Endothelial cell of umbilical vein (primary cell): ENCODE measurements at regions not wholly inside any gene's neighbourhood (a gene's known extent, or its start where the extent isn't known, plus 50 kb on each side); places are given as distances from the start of the nearest gene placed in this dataset.

Experiments
- BruUV-seq: library from RNA; stranded (reverse); fragments of 400-500 nt; replicated peaks from 2 replicates; lab custom pipeline; 2021; lab: Mats Ljungman, UMichigan
- CTCF ChIA-PET: fragments of 300-600, 350-600 bp; sonication (Branson Sonifier 250); formaldehyde crosslinking; loops from one replicate; lab custom pipeline; 2021; ENCODE audit warnings: antibody characterized with exemption, inconsistent platforms; lab: Charles Lee
- POLR2A ChIA-PET: fragments of 300-600, 350-600 bp; sonication (Branson Sonifier 250); formaldehyde crosslinking; loops from one replicate; lab custom pipeline; 2021; ENCODE audit warnings: antibody characterized with exemption, inconsistent platforms; lab: Charles Lee
- DNase-seq: peaks from one replicate; pipeline ENCODE4 v3.0.0-alpha.2; 2011; ENCODE audit warnings: low read depth, low spot score
- FAIRE-seq: peaks from 2 replicates; lab custom pipeline; 2011; peaks lifted over from hg19 to GRCh38; lab: Jason Lieb, UNC
- H2AFZ ChIP-seq: 2 replicates; pipeline ENCODE4 v1.6.0; 2012; ENCODE audit warnings: low read depth, low read length, control low read depth, inconsistent platforms
- H3K27ac ChIP-seq: 2 replicates; pipeline ENCODE4 v1.5.1; 2011; ENCODE audit warnings: low read depth, mild to moderate bottlenecking, control low read depth, low read length, moderate library complexity; ENCODE audit not compliant: insufficient read depth
- H3K27me3 ChIP-seq, 2 experiments: 2 replicates each; pipeline versions ENCODE4 v1.6.0 to v1.6.1; 2011; ENCODE audit warnings: low read length in 2 of 2, mixed read lengths in 1 of 2; ENCODE audit not compliant: control insufficient read depth in 2 of 2, insufficient read depth in 2 of 2
- H3K36me3 ChIP-seq, 2 experiments: 2 replicates in 1 of 2; 3 replicates in 1 of 2; pipeline ENCODE4 v1.5.1; 2011; ENCODE audit warnings: low read length in 2 of 2, mild to moderate bottlenecking in 1 of 2, moderate library complexity in 1 of 2; ENCODE audit not compliant: control insufficient read depth in 2 of 2, insufficient read depth in 2 of 2; ENCODE audit errors: extremely low read depth in 1 of 2
- H3K4me1 ChIP-seq: 3 replicates; pipeline ENCODE4 v1.5.1; 2011; ENCODE audit warnings: mild to moderate bottlenecking, low read length; ENCODE audit not compliant: control insufficient read depth, insufficient read depth; ENCODE audit errors: extremely low read depth
- H3K4me2 ChIP-seq: 2 replicates; pipeline ENCODE4 v1.6.1; 2011; ENCODE audit warnings: low read length, control low read depth, mixed read lengths; ENCODE audit not compliant: insufficient read depth
- H3K4me3 ChIP-seq, 3 experiments: fragments of 200-600 bp in 1 of 3; sonication (generic), shearing (Covaris generic) in 1 of 3; replicated peaks in 1 of 3; 2 replicates each; pipeline ENCODE4 v1.5.1; 2011 to 2016; ENCODE audit warnings: control low read depth in 3 of 3, low read length in 3 of 3, mild to moderate bottlenecking in 2 of 3, inconsistent platforms in 1 of 3, low read depth in 1 of 3, moderate library complexity in 1 of 3; ENCODE audit not compliant: insufficient read depth in 1 of 3
- H3K79me2 ChIP-seq: 2 replicates; pipeline ENCODE4 v1.6.0; 2012; ENCODE audit warnings: low read length, inconsistent platforms; ENCODE audit not compliant: control insufficient read depth, insufficient read depth
- H3K9ac ChIP-seq: replicated peaks from 2 replicates; pipeline ENCODE3; 2011; ENCODE audit warnings: low read length, control low read depth; ENCODE audit not compliant: insufficient read depth; ENCODE audit errors: extremely low read depth
- H3K9me1 ChIP-seq: replicated peaks from 3 replicates; pipeline ENCODE4 v1.6.0; 2011; ENCODE audit warnings: mild to moderate bottlenecking, low read length; ENCODE audit not compliant: control insufficient read depth, insufficient read depth; ENCODE audit errors: extremely low read depth
- H3K9me3 ChIP-seq: replicated peaks from 2 replicates; pipeline ENCODE4 v1.5.1; 2012; ENCODE audit warnings: low read length, inconsistent platforms; ENCODE audit not compliant: control insufficient read depth, insufficient read depth
- H4K20me1 ChIP-seq: replicated peaks from 2 replicates; pipeline ENCODE3; 2011; ENCODE audit warnings: mild to moderate bottlenecking, low read length; ENCODE audit not compliant: control insufficient read depth, insufficient read depth; ENCODE audit errors: extremely low read depth
- EZH2 ChIP-seq: IDR thresholded peaks from 2 replicates; pipeline ENCODE4 v1.6.1; 2012; ENCODE audit warnings: borderline replicate concordance, low read depth, mild to moderate bottlenecking, moderate library complexity, low read length, inconsistent platforms; ENCODE audit not compliant: severe bottlenecking
- FOS ChIP-seq: IDR thresholded peaks from 2 replicates; pipeline ENCODE4 v1.6.1; 2011; ENCODE audit warnings: mild to moderate bottlenecking, low read length, moderate library complexity, borderline replicate concordance; ENCODE audit not compliant: insufficient read depth
- GATA2 ChIP-seq: IDR thresholded peaks from 2 replicates; pipeline ENCODE4 v1.7.0; 2011; ENCODE audit warnings: low read depth, mild to moderate bottlenecking, moderate library complexity, mixed read lengths, low read length; ENCODE audit not compliant: insufficient read length, insufficient read depth
- MAX ChIP-seq: IDR thresholded peaks from 2 replicates; pipeline ENCODE4 v1.6.1; 2011; ENCODE audit not compliant: insufficient read depth, insufficient read length
- MYC ChIP-seq: IDR thresholded peaks from one replicate; pipeline ENCODE4 v1.6.1; 2011; ENCODE audit warnings: mild to moderate bottlenecking, low read depth, low read length
- POLR2A ChIP-seq: IDR thresholded peaks from 2 replicates; pipeline ENCODE4 v1.6.1; 2012; ENCODE audit warnings: low read depth, mild to moderate bottlenecking, control low read depth, low read length
- dilution Hi-C: fragments of 300-500 bp; cut with MboI; formaldehyde crosslinking; loops from one replicate; pipeline ENCODE4 v1.15.0; 2019; ENCODE audit warnings: low sequenced_read_pairs; ENCODE audit not compliant: extremely low pct_ligation_motif_present
- intact Hi-C: fragments of 100-400 bp; cut with micrococcal nuclease; formaldehyde crosslinking; loops from one replicate; pipeline ENCODE4 v1.10.0; 2022
- TF ChIP-seq, protein P1 (sequence below), 2 donors: IDR thresholded peaks; 1 replicate in 1 of 2; 2 replicates in 1 of 2; pipeline ENCODE4 v1.5.1; 2011; ENCODE audit warnings: low read length in 2 of 2, mild to moderate bottlenecking in 2 of 2, moderate library complexity in 2 of 2, control low read depth in 1 of 2, inconsistent platforms in 1 of 2, low read depth in 1 of 2; ENCODE audit not compliant: insufficient read depth in 1 of 2; ENCODE audit errors: extremely low read depth in 1 of 2

- Histone ChIP-seq H3K79me2 (no peaks in the 10 kb centered on the region), H3K9ac (no peak overlapping the region), H3K27me3 (no peaks in the 10 kb centered on the region), H3K9me1 (no peaks in the 10 kb centered on the region), H3K9me3 (no peaks in the 10 kb centered on the region), H3K4me2 (no peak overlapping the region), H3K4me1 (no peaks in the 10 kb centered on the region), H2AFZ (no peak overlapping the region), H3K27ac (no peak overlapping the region), H3K4me3 (no peak overlapping the region), H3K36me3 (no peaks in the 10 kb centered on the region), H4K20me1 (no peaks in the 10 kb centered on the region)
- intact Hi-C loops (no loop called here), dilution Hi-C loops (no loop called here)
- FAIRE-seq (no peak), DNase-seq (no peak)
- no TSS peak for BruUV-seq
- ChIA-PET CTCF (no interaction called here), POLR2A (no interaction called here)
- no peak for TF ChIP-seq MAX
- TF ChIP-seq FOS, result no peak
- TF ChIP-seq, protein P1, sequence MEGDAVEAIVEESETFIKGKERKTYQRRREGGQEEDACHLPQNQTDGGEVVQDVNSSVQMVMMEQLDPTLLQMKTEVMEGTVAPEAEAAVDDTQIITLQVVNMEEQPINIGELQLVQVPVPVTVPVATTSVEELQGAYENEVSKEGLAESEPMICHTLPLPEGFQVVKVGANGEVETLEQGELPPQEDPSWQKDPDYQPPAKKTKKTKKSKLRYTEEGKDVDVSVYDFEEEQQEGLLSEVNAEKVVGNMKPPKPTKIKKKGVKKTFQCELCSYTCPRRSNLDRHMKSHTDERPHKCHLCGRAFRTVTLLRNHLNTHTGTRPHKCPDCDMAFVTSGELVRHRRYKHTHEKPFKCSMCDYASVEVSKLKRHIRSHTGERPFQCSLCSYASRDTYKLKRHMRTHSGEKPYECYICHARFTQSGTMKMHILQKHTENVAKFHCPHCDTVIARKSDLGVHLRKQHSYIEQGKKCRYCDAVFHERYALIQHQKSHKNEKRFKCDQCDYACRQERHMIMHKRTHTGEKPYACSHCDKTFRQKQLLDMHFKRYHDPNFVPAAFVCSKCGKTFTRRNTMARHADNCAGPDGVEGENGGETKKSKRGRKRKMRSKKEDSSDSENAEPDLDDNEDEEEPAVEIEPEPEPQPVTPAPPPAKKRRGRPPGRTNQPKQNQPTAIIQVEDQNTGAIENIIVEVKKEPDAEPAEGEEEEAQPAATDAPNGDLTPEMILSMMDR (IDR thresholded peaks at IDR 0.05; ENCODE audit: extremely low read depth in 1 of 2, insufficient read depth in 1 of 2, low read depth in 1 of 2, low read length in 2 of 2), result no peak
- TF ChIP-seq GATA2, result no peak
- TF ChIP-seq MYC, result no peak
- no peak for TF ChIP-seq EZH2
- TF ChIP-seq POLR2A, result no peak
Observed at GRCh38 chr1:94620345-94621031, 78.9 kb upstream of the F3 start.
